NCI-H748 treated with DMSO at 0.1 percent for 48 hours (cell line): ENCODE measurements at regions not wholly inside any gene's neighbourhood (a gene's known extent, or its start where the extent isn't known, plus 50 kb on each side); places are given as distances from the start of the nearest gene placed in this dataset.
A peak's percentile ranks its signal among the peaks of the same experiment; 100 is the strongest.

ENCODE experiments used
- DNase-seq: peaks from one replicate; lab custom pipeline; 2025; lab: John Stamatoyannopoulos, UW

- peak; percentile 3 for DNase-seq
Observed at GRCh38 chr2:23093513-23093912, 291.5 kb upstream of the KLHL29 start.

GRCh38 chr2:23096906-23097602 lies 287.9 kb upstream of the KLHL29 start:
- DNase-seq: no peak

GRCh38 chr2:23100406-23100805 lies 284.6 kb upstream of the KLHL29 start:
- DNase-seq: no peak

- no peak for DNase-seq
Observed at GRCh38 chr2:23106242-23106785, 278.7 kb upstream of the KLHL29 start.

- no peak for DNase-seq
Observed at GRCh38 chr2:23107327-23107941, 277.5 kb upstream of the KLHL29 start.

- DNase-seq: no peak
Observed at GRCh38 chr2:23111263-23111662, 273.7 kb upstream of the KLHL29 start.

GRCh38 chr2:23112517-23112916 lies 272.5 kb upstream of the KLHL29 start:
- no peak for DNase-seq

- DNase-seq: no peak
Observed at GRCh38 chr2:23114299-23114698, 270.7 kb upstream of the KLHL29 start.

- DNase-seq: no peak
Observed at GRCh38 chr2:23118313-23118712, 266.7 kb upstream of the KLHL29 start.

- no peak for DNase-seq
Observed at GRCh38 chr2:23118894-23119293, 266.1 kb upstream of the KLHL29 start.

- DNase-seq: no peak
Observed at GRCh38 chr2:23120161-23120560, 264.8 kb upstream of the KLHL29 start.

GRCh38 chr2:23121968-23122648 lies 262.9 kb upstream of the KLHL29 start:
- no peak for DNase-seq

GRCh38 chr2:23122681-23123215 lies 262.2 kb upstream of the KLHL29 start:
- no peak for DNase-seq

GRCh38 chr2:23123686-23124085 lies 261.3 kb upstream of the KLHL29 start:
- DNase-seq: no peak

- no peak for DNase-seq
Observed at GRCh38 chr2:23124214-23124750, 260.7 kb upstream of the KLHL29 start.

GRCh38 chr2:23127465-23127864 lies 257.5 kb upstream of the KLHL29 start:
- DNase-seq: no peak

- no peak for DNase-seq
Observed at GRCh38 chr2:23128684-23129292, 256.2 kb upstream of the KLHL29 start.

GRCh38 chr2:23131066-23131575 lies 253.9 kb upstream of the KLHL29 start:
- no peak for DNase-seq

GRCh38 chr2:23132000-23132399 lies 253.0 kb upstream of the KLHL29 start:
- DNase-seq: no peak

- DNase-seq: no peak
Observed at GRCh38 chr2:23132823-23133595, 252.0 kb upstream of the KLHL29 start.

GRCh38 chr2:23134726-23135125 lies 250.3 kb upstream of the KLHL29 start:
- no peak for DNase-seq
